NB4 (cell line): ENCODE measurements at regions not wholly inside any gene's neighbourhood (a gene's known extent, or its start where the extent isn't known, plus 50 kb on each side); places are given as distances from the start of the nearest gene placed in this dataset.

Experiments
- DNase-seq: peaks from one replicate; pipeline ENCODE4 v3.0.0; 2010; ENCODE audit warnings: low read depth
- H3K4me3 ChIP-seq: one replicate; pipeline ENCODE4 v1.5.1; 2011; ENCODE audit warnings: mild to moderate bottlenecking, low read depth, low read length, moderate library complexity
- MYC ChIP-seq: IDR thresholded peaks from 2 replicates; pipeline ENCODE4 v1.6.1; 2011; ENCODE audit warnings: low read depth, low read length
- POLR2A ChIP-seq: IDR thresholded peaks from 2 replicates; pipeline ENCODE4 v1.6.1; 2011; ENCODE audit warnings: mild to moderate bottlenecking; ENCODE audit not compliant: insufficient read length; ENCODE audit errors: extremely low read depth
- TF ChIP-seq, protein P1 (sequence below): IDR thresholded peaks from 2 replicates; pipeline ENCODE4 v1.6.1; 2011; ENCODE audit warnings: low read depth, low read length
- TF ChIP-seq, protein P2 (sequence below): IDR thresholded peaks from one replicate; pipeline ENCODE4 v1.5.1; 2012; ENCODE audit warnings: low read depth, low read length

- no peak for DNase-seq
- no peak for TF ChIP-seq POLR2A
- TF ChIP-seq, protein P1, sequence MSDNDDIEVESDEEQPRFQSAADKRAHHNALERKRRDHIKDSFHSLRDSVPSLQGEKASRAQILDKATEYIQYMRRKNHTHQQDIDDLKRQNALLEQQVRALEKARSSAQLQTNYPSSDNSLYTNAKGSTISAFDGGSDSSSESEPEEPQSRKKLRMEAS, result no peak
- TF ChIP-seq, protein P2, sequence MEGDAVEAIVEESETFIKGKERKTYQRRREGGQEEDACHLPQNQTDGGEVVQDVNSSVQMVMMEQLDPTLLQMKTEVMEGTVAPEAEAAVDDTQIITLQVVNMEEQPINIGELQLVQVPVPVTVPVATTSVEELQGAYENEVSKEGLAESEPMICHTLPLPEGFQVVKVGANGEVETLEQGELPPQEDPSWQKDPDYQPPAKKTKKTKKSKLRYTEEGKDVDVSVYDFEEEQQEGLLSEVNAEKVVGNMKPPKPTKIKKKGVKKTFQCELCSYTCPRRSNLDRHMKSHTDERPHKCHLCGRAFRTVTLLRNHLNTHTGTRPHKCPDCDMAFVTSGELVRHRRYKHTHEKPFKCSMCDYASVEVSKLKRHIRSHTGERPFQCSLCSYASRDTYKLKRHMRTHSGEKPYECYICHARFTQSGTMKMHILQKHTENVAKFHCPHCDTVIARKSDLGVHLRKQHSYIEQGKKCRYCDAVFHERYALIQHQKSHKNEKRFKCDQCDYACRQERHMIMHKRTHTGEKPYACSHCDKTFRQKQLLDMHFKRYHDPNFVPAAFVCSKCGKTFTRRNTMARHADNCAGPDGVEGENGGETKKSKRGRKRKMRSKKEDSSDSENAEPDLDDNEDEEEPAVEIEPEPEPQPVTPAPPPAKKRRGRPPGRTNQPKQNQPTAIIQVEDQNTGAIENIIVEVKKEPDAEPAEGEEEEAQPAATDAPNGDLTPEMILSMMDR, result no peak
- TF ChIP-seq MYC, result no peak
- no peak overlapping the region for H3K4me3 ChIP-seq
These were observed 74.6 kb upstream of the CHRNA7 start for GRCh38 chr15:31955734-31956133.

- no peak for TF ChIP-seq MYC
- TF ChIP-seq, protein P2, result no peak
- TF ChIP-seq POLR2A, result no peak
- TF ChIP-seq, protein P1, result no peak
- no peak for DNase-seq
- H3K4me3 ChIP-seq, result no peak overlapping the region
These were observed 72.7 kb upstream of the CHRNA7 start for GRCh38 chr15:31957581-31957980.

DNA sequence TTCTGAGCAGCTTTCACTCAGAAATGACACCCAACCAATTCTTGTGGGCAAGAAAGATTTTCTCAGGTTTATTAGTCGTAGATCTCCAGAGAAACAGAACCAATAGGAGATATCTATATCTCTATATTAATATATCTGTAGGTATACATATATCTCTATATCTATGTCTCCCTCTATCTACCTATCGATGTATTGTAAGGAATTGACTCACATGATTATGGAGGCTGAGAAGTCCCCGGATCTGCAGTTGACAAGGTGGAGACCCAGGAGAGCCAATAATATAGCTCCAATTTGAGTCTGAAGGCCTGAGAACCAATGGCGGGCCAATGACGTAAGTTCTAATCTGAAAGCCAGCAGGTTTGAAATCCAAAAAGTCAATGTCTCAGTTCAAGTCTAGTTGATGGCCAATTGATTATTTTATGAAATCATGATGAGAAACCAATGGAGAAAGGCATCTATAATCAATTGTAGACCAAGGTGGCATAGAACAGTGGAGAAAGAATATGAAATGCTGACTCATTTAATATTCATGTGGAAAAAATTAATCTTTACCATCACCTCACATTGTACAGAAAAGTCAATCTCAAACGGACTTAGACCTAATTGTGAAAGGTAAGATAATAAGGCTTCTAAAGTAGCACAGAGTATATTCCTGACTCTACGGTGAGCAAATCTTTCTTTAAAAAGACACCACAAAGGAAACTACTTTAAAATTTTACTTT is 65.6 kb upstream of the CHRNA7 start:
- no peak for DNase-seq

DNA sequence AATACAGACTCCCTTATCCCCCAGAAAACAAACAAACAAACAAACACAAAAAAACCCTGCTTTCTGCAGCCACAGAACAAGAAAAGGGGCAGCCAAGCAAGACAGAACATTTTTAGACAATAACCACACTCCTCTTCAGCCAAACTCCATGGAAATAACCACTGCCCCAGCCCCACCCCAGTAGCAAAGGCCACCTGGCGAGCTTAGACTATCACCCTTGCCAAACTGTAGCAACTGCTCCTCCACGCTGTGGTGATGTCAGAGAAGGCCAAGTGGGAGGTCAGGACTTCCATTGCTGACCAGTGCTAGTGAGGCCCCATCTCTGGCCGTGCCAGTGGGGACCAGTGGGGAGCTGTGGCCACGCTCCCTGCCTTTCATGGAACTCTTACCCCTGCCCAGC is 60.3 kb upstream of the CHRNA7 start:
- no peak for DNase-seq
- TF ChIP-seq POLR2A (no peak), MYC (no peak)
- TF ChIP-seq, protein P1, result no peak
- TF ChIP-seq, protein P2, result no peak
- H3K4me3 ChIP-seq, result no peak overlapping the region

More for the DNA sequence above, 65.6 kb upstream of the CHRNA7 start:
- TF ChIP-seq POLR2A (no peak), MYC (no peak)
- H3K4me3 ChIP-seq, result no peak overlapping the region

DNA sequence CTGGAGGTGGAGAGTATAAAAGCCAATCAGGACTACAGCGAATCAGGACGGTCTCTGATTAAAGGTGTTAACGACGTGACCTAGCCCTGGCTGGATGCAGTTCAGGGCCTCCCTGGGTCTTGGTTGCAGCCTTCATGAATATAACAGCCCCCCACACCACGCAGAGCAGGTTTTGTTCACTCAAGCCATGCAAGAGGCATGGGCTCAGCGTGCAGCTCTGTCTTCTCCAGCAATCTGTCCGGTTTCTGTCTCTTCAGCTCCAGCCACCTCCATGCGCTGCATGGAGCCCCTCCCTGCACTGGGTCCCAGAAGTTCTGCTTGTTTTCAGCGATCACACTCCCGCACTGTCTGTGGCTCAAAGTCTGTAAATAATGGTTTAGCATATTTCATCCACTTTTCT is 57.1 kb upstream of the CHRNA7 start:
- TF ChIP-seq, protein P1, result no peak
- no peak for TF ChIP-seq MYC
- TF ChIP-seq POLR2A, result no peak
- TF ChIP-seq, protein P2, result no peak
- no peak for DNase-seq
- no peak overlapping the region for H3K4me3 ChIP-seq

DNA sequence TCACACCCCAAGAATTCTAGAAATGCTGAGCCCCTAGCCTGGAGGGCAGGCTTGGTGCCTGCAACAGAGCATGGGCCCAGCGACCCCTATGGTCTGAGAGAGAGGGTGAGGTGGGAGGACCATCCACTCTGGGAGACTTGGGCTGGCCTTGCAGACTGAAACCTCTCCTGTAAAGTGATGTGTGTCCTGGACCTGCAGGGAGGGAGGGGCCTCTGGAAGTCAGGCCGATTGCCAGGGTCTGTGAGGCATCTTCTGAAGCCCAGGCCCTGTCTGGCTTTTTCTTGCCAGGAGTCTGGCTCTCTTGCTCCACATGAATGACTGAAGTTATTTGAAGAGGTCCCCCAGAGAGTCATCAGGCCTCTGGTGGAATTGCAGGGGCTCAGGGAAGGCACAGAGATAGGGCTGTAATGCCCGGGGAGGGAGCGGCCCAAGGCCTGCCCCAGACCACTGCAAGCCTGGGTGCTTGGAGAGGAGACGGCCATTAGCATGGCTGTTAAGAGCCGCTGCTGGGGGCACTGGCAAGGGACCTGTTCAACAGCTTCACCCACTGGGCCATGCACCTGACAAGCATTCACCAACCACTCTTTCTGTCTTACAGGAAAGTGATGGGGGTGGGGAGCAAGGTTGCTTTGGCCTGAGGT is 56.0 kb upstream of the CHRNA7 start:
- no peak for TF ChIP-seq POLR2A
- TF ChIP-seq, protein P2, result no peak
- no peak for TF ChIP-seq MYC
- TF ChIP-seq, protein P1, result no peak
- no peak for DNase-seq
- H3K4me3 ChIP-seq, result no peak overlapping the region
